ENCODE measurements at regions not wholly inside any gene's neighbourhood (a gene's known extent, or its start where the extent isn't known, plus 50 kb on each side); places are given as distances from the start of the nearest gene placed in this dataset.
"Not testable (repeated sequence)": the region's sequence is repeated elsewhere in the genome, so short reads cannot be mapped to it uniquely, and the experiment has no call there.

GRCh38 chr5:2879701-2880100, 128.2 kb upstream of the IRX2 start:
- Mint-ChIP-seq H3K27me3 (ENCODE audit: low read depth) (no peaks in the 10 kb centered on the region), H3K4me1 (ENCODE audit: low read depth) (no peaks in the 10 kb centered on the region), H3K9me3 (peaks cover 37% of the 10 kb centered on the region), H3K36me3 (ENCODE audit: low read depth) (no peaks in the 10 kb centered on the region), H3K4me3 (no peak overlapping the region), H3K27ac (no peak overlapping the region)

DNA sequence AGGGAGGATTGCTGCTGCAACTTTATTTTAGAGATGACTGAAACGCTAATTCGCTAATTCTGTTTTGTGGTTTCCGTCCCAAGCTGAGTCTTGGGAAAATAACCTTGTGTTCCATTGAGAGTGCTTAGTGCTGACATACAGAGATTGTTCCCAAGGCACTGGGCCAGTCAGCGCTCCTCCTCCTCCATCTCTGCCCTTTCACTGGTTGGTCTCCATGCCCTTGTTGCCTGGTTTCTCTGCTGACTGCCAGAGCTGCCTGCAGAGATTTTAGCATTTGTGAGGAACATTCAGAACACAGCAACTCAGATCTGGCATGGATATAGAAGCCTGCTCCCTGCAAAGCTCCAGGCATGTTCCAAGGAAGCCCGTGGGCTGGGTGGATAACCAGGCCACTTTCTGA, 126.0 kb upstream of the IRX2 start:
- Mint-ChIP-seq H3K27me3 (ENCODE audit: low read depth) (no peaks in the 10 kb centered on the region), H3K36me3 (ENCODE audit: low read depth) (no peaks in the 10 kb centered on the region)

GRCh38 chr5:2876183-2876582, 124.7 kb upstream of the IRX2 start:
- Mint-ChIP-seq H3K4me1 (ENCODE audit: low read depth) (no peaks in the 10 kb centered on the region), H3K36me3 (ENCODE audit: low read depth) (no peaks in the 10 kb centered on the region), H3K9me3 (peaks cover 24% of the 10 kb centered on the region), H3K27me3 (ENCODE audit: low read depth) (no peaks in the 10 kb centered on the region), H3K4me3 (no peak overlapping the region), H3K27ac (no peak overlapping the region)

More for the DNA sequence above, 126.0 kb upstream of the IRX2 start:
- H3K27ac Mint-ChIP-seq = no peak overlapping the region
- no peaks in the 10 kb centered on the region for H3K4me1 Mint-ChIP-seq (ENCODE audit: low read depth)
- peaks cover 29% of the 10 kb centered on the region for H3K9me3 Mint-ChIP-seq
- no peak overlapping the region for H3K4me3 Mint-ChIP-seq

DNA sequence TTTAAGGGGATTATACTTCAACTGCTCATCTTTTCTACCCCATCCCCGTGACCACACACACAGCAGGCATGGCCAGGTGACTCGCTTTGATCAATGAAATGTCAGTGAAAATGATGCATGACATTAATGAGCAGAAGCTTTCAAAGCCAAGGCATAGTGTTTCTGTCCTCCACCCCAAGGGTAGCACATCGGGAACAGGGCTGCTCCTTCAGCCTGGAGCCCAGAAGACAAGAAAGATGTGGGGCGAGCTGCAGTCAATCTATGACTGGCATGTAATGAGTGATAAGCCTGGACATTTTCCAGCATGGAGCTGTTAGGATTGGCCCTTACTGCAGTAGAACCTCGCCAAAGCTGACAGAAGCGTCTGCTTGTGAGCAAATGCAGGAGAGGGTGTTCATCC, 122.6 kb upstream of the IRX2 start:
- Mint-ChIP-seq H3K36me3 (ENCODE audit: low read depth) (no peaks in the 10 kb centered on the region), H3K4me3 (no peak overlapping the region), H3K27ac (no peak overlapping the region), H3K4me1 (ENCODE audit: low read depth) (no peaks in the 10 kb centered on the region), H3K9me3 (peaks cover 26% of the 10 kb centered on the region), H3K27me3 (ENCODE audit: low read depth) (no peaks in the 10 kb centered on the region)

DNA sequence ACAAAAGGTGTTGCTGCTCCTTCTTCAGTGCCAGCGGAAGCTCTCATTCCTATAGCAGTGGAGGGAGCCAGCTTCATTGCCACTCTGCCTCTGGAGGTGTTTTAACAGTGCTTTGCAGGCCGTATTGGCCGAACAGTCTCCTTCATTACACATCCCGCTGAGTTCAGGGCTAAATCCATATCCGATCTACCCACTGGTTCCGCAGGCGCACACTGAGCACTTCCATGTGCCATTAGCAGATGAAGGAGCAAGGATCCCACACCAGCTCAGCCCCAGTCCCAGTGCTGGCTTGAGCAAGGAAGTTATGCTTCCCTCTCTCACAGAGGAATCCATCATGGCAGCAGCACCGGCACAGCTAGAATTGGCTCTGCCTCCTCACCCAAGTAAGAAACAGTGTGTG, 121.2 kb upstream of the IRX2 start:
- no peaks in the 10 kb centered on the region for H3K27me3 Mint-ChIP-seq (ENCODE audit: low read depth)
- no peaks in the 10 kb centered on the region for H3K36me3 Mint-ChIP-seq (ENCODE audit: low read depth)
- H3K4me3 Mint-ChIP-seq = no peak overlapping the region
- H3K4me1 Mint-ChIP-seq (ENCODE audit: low read depth) = no peaks in the 10 kb centered on the region
- peaks cover 19% of the 10 kb centered on the region for H3K9me3 Mint-ChIP-seq
- H3K27ac Mint-ChIP-seq = no peak overlapping the region

- H3K4me3 Mint-ChIP-seq = no peak overlapping the region
- H3K27ac Mint-ChIP-seq = no peak overlapping the region
- H3K4me1 Mint-ChIP-seq (ENCODE audit: low read depth) = no peaks in the 10 kb centered on the region
- H3K27me3 Mint-ChIP-seq (ENCODE audit: low read depth) = no peaks in the 10 kb centered on the region
- H3K36me3 Mint-ChIP-seq (ENCODE audit: low read depth) = no peaks in the 10 kb centered on the region
- peaks cover 17% of the 10 kb centered on the region for H3K9me3 Mint-ChIP-seq
Observed at GRCh38 chr5:2871282-2871681, 119.8 kb upstream of the IRX2 start.

GRCh38 chr5:2869471-2869870, 118.0 kb upstream of the IRX2 start:
- H3K27ac Mint-ChIP-seq = no peak overlapping the region
- H3K4me1 Mint-ChIP-seq (ENCODE audit: low read depth) = no peaks in the 10 kb centered on the region
- H3K27me3 Mint-ChIP-seq (ENCODE audit: low read depth) = no peaks in the 10 kb centered on the region
- H3K9me3 Mint-ChIP-seq = peaks cover 24% of the 10 kb centered on the region
- H3K36me3 Mint-ChIP-seq (ENCODE audit: low read depth) = no peaks in the 10 kb centered on the region
- no peak overlapping the region for H3K4me3 Mint-ChIP-seq

DNA sequence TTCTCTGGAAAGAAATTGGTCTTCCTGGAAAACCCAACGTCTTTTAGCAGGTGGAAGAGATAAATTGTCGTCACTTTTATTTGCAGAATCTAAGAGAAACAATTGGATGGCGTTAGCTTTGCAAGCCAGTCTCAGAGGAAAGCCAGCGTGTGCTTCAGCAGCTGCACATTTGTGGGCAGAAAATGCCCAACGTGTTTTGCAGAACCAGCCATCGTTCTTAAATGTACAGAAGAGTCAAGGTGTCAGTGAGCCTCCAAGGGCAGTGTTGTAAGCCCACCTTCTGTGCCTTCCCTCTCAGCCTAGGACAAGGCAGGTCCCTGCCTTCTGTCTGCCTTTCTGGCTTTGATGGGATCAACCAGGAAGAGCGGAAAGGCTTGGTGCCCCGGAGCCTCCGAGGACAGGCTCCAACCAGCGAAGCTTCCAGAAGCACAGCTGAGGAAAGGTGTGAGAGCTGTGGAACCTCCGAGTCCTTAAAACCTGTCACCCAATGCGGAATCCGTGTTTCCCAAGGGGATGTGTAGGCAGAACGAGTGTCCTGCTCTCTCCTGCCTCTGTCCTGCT, 116.0 kb upstream of the IRX2 start:
- Mint-ChIP-seq H3K27ac (no peak overlapping the region), H3K4me3 (no peak overlapping the region), H3K9me3 (peaks cover 19% of the 10 kb centered on the region), H3K36me3 (ENCODE audit: low read depth) (no peaks in the 10 kb centered on the region), H3K27me3 (ENCODE audit: low read depth) (no peaks in the 10 kb centered on the region), H3K4me1 (ENCODE audit: low read depth) (no peaks in the 10 kb centered on the region)

DNA sequence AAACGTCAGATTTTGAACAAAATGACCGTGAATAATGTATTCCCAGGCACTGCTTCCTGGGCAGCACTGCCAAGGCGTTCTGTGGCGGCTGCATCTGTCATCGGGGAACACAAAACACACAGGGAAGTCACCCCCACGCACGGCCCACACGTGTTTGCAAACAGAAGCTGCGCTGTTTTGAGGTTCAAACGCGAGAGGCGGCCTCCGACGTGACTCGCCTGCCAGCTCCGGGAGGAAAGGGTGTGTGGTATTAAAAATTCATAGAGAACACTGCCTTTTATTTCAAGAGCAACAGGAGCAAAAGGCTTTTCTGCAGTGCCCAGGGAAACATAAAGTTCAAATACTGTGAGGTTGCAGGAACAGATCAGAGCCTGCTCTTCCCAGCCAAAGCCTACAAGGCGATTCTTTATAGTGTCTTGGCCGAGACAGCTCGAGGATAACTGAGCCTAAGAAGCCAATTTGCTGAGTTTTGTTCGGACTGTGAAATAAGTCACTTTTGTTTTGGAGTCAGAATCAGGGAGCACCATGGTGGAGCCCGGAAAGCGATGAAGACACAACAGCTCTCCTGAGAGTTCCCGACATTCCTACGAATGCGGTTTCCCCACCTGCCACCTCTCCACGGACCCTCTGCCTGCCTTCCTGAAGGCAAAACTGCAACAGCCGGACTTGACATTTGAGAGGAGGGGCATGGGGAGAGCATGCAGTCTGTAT, 115.3 kb upstream of the IRX2 start:
- H3K36me3 Mint-ChIP-seq (ENCODE audit: low read depth) = no peaks in the 10 kb centered on the region
- H3K4me1 Mint-ChIP-seq (ENCODE audit: low read depth) = no peaks in the 10 kb centered on the region
- no peaks in the 10 kb centered on the region for H3K27me3 Mint-ChIP-seq (ENCODE audit: low read depth)
- H3K27ac Mint-ChIP-seq = no peak overlapping the region
- H3K4me3 Mint-ChIP-seq = no peak overlapping the region
- H3K9me3 Mint-ChIP-seq = peaks cover 24% of the 10 kb centered on the region

- Mint-ChIP-seq H3K4me1 (ENCODE audit: low read depth) (no peaks in the 10 kb centered on the region), H3K36me3 (ENCODE audit: low read depth) (no peaks in the 10 kb centered on the region), H3K27ac (no peak overlapping the region), H3K4me3 (no peak overlapping the region), H3K27me3 (ENCODE audit: low read depth) (no peaks in the 10 kb centered on the region), H3K9me3 (peaks cover 25% of the 10 kb centered on the region)
Observed at GRCh38 chr5:2865856-2866255, 114.4 kb upstream of the IRX2 start.

- Mint-ChIP-seq H3K4me3 (no peak overlapping the region), H3K36me3 (ENCODE audit: low read depth) (no peaks in the 10 kb centered on the region), H3K27me3 (ENCODE audit: low read depth) (no peaks in the 10 kb centered on the region), H3K9me3 (peaks cover 18% of the 10 kb centered on the region), H3K4me1 (ENCODE audit: low read depth) (no peaks in the 10 kb centered on the region), H3K27ac (no peak overlapping the region)
Observed at GRCh38 chr5:2864515-2865105, 113.1 kb upstream of the IRX2 start.

GRCh38 chr5:2863675-2864433, 112.4 kb upstream of the IRX2 start:
- Mint-ChIP-seq H3K36me3 (ENCODE audit: low read depth) (no peaks in the 10 kb centered on the region), H3K4me1 (ENCODE audit: low read depth) (no peaks in the 10 kb centered on the region), H3K27ac (no peak overlapping the region), H3K27me3 (ENCODE audit: low read depth) (no peaks in the 10 kb centered on the region), H3K4me3 (no peak overlapping the region), H3K9me3 (peaks cover 13% of the 10 kb centered on the region)

GRCh38 chr5:2863133-2863532, 111.7 kb upstream of the IRX2 start:
- Mint-ChIP-seq H3K27me3 (ENCODE audit: low read depth) (no peaks in the 10 kb centered on the region), H3K36me3 (ENCODE audit: low read depth) (no peaks in the 10 kb centered on the region), H3K4me1 (ENCODE audit: low read depth) (no peaks in the 10 kb centered on the region), H3K27ac (no peak overlapping the region), H3K4me3 (no peak overlapping the region), H3K9me3 (peaks cover 13% of the 10 kb centered on the region)

GRCh38 chr5:2862176-2862575, 110.7 kb upstream of the IRX2 start:
- H3K36me3 Mint-ChIP-seq (ENCODE audit: low read depth); H3K4me1 Mint-ChIP-seq (ENCODE audit: low read depth); H3K27me3 Mint-ChIP-seq (ENCODE audit: low read depth); H3K27ac Mint-ChIP-seq; H3K4me3 Mint-ChIP-seq: not testable (repeated sequence)
- peaks cover 13% of the 10 kb centered on the region for H3K9me3 Mint-ChIP-seq

DNA sequence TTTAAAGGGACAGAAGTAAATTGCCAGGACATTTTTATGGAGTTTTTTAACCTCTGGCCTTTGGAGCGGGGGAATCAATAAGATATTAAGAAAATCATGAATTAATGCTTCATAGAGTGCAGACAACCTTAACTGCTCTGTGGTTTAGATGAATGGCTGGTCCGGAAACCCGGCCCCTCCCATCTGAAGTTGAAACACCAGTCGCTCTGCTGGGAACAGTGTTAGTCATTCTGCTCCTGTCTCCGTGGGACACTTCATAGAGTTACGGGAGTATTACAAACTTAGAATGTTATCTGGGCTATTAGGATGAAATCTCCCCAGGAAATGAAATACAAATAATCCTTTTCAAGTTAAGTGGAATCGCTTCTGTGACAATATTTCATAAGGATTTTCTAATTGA, 110.1 kb upstream of the IRX2 start:
- H3K9me3 Mint-ChIP-seq = peaks cover 13% of the 10 kb centered on the region
- H3K4me1 Mint-ChIP-seq (ENCODE audit: low read depth) = no peaks in the 10 kb centered on the region
- no peaks in the 10 kb centered on the region for H3K36me3 Mint-ChIP-seq (ENCODE audit: low read depth)
- no peak overlapping the region for H3K27ac Mint-ChIP-seq
- no peak overlapping the region for H3K4me3 Mint-ChIP-seq
- no peaks in the 10 kb centered on the region for H3K27me3 Mint-ChIP-seq (ENCODE audit: low read depth)
